ENCODE measurements at regions not wholly inside any gene's neighbourhood (a gene's known extent, or its start where the extent isn't known, plus 50 kb on each side); places are given as distances from the start of the nearest gene placed in this dataset.

DNA sequence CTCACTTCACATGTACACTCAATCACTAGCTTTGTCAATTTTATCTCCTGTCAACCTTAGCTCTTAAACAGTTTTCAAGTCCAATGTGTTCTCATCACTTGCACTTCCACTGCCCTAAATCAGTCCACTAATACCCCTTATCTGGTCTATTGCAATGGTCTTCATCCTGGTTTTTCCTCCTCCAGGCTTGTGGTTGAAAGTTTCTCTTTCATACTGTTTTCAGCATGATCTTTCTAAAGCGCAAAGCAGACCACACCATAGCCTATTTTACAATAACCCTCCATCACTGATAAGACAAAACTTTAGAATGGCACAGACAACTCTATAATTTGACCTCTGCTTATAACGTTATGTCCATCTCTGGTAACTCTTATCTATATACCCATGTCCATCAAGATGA is 62.0 kb upstream of the DDHD1 start:
- TF ChIP-seq, protein P1, sequence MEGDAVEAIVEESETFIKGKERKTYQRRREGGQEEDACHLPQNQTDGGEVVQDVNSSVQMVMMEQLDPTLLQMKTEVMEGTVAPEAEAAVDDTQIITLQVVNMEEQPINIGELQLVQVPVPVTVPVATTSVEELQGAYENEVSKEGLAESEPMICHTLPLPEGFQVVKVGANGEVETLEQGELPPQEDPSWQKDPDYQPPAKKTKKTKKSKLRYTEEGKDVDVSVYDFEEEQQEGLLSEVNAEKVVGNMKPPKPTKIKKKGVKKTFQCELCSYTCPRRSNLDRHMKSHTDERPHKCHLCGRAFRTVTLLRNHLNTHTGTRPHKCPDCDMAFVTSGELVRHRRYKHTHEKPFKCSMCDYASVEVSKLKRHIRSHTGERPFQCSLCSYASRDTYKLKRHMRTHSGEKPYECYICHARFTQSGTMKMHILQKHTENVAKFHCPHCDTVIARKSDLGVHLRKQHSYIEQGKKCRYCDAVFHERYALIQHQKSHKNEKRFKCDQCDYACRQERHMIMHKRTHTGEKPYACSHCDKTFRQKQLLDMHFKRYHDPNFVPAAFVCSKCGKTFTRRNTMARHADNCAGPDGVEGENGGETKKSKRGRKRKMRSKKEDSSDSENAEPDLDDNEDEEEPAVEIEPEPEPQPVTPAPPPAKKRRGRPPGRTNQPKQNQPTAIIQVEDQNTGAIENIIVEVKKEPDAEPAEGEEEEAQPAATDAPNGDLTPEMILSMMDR (conservative IDR thresholded peaks at IDR 0.05): no peak
- peaks cover 5% of the 10 kb centered on the region for H3K4me1 Mint-ChIP-seq

DNA sequence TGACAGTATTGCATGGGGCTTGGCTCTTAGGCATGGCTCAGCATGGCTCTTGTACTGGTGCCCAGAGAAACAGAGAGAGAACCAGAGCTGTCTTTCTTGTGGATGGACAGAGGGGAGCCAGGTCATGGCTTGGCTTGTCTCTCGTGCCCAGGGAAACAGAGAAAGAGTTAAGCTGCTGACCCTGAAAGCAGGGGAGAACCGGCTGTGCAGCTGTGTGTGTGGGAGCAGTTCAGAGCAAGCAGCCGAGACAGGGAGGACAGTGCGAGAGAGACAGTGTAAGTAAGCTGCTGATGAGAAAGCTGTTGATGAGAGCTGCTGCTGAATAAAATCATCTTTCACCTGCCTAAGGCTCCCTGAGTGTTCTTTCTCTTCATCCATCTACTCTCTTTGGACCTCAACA is 61.3 kb upstream of the DDHD1 start:
- H3K4me3 ChIP-seq (ENCODE audit: low read length): no peak overlapping the region
- TF ChIP-seq, protein P1 (conservative IDR thresholded peaks at IDR 0.05): no peak
- no peaks in the 10 kb centered on the region for H3K27me3 ChIP-seq (ENCODE audit: control insufficient read depth, insufficient read depth, low read length, poor library complexity, severe bottlenecking)
- H3K27ac ChIP-seq (ENCODE audit: low read depth, low read length): no peak overlapping the region
- no peaks in the 10 kb centered on the region for H3K4me1 ChIP-seq (ENCODE audit: control insufficient read depth, insufficient read depth, low read length)
- H3K27me3 Mint-ChIP-seq (ENCODE audit: insufficient read depth): no peaks in the 10 kb centered on the region
- no peaks in the 10 kb centered on the region for H3K36me3 ChIP-seq (ENCODE audit: control insufficient read depth, insufficient read depth, low read length)
- H3K4me3 Mint-ChIP-seq: no peak overlapping the region
- no peaks in the 10 kb centered on the region for H3K36me3 Mint-ChIP-seq (ENCODE audit: low read depth)
- peaks cover 10% of the 10 kb centered on the region for H3K9me3 Mint-ChIP-seq
- WGBS, 2 experiments (ENCODE audit: insufficient coverage in 1 of 2, insufficient read length in 1 of 2): 72 to 81% methylated on average over 4 of the region's 4 CpGs
- DNase-seq: no peak
- no peaks in the 10 kb centered on the region for H3K9me3 ChIP-seq (ENCODE audit: control insufficient read depth, low read length)
- peaks cover 5% of the 10 kb centered on the region for H3K4me1 Mint-ChIP-seq
- H3K27ac Mint-ChIP-seq: no peak overlapping the region
- no peak overlapping the region for H3K9ac ChIP-seq (ENCODE audit: extremely low read depth, low read length, poor library complexity, severe bottlenecking)

More for the DNA sequence above, 62.0 kb upstream of the DDHD1 start:
- Histone ChIP-seq H3K4me1 (ENCODE audit: control insufficient read depth, insufficient read depth, low read length) (no peaks in the 10 kb centered on the region), H3K4me3 (ENCODE audit: low read length) (no peak overlapping the region), H3K27ac (ENCODE audit: low read depth, low read length) (no peak overlapping the region), H3K27me3 (ENCODE audit: control insufficient read depth, insufficient read depth, low read length, poor library complexity, severe bottlenecking) (no peaks in the 10 kb centered on the region), H3K36me3 (ENCODE audit: control insufficient read depth, insufficient read depth, low read length) (no peaks in the 10 kb centered on the region), H3K9me3 (ENCODE audit: control insufficient read depth, low read length) (no peaks in the 10 kb centered on the region), H3K9ac (ENCODE audit: extremely low read depth, low read length, poor library complexity, severe bottlenecking) (no peak overlapping the region)
- WGBS, 2 experiments (ENCODE audit: insufficient coverage in 1 of 2, insufficient read length in 1 of 2): 93 to 100% methylated on average over 1 to 2 of the region's 2 CpGs
- H3K4me3 Mint-ChIP-seq: no peak overlapping the region
- H3K27ac Mint-ChIP-seq: no peak overlapping the region
- H3K27me3 Mint-ChIP-seq (ENCODE audit: insufficient read depth): no peaks in the 10 kb centered on the region
- DNase-seq: no peak
- peaks cover 10% of the 10 kb centered on the region for H3K9me3 Mint-ChIP-seq
- H3K36me3 Mint-ChIP-seq (ENCODE audit: low read depth): no peaks in the 10 kb centered on the region

DNA sequence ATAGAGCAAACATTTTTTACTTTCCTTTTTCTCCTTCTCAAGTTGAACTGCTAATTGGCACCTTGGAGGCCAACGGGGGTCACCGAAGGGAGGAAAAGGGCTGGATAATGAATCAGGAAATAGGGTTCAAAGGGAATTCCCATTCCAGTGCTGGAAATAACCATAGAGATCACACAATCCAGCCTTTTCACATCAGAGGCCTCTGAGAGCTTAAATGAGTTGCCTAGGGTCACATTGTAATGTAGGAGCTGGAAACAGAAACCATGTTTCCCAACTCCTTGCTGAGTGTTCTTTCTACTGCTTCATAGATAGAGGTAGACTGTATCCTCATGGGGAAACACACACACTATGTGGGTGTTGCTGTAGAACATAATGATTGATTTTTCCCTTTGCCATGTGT is 60.6 kb upstream of the DDHD1 start:
- no peak for DNase-seq
- Mint-ChIP-seq H3K4me3 (no peak overlapping the region), H3K9me3 (peaks cover 10% of the 10 kb centered on the region), H3K4me1 (peaks cover 5% of the 10 kb centered on the region), H3K27me3 (ENCODE audit: insufficient read depth) (no peaks in the 10 kb centered on the region), H3K36me3 (ENCODE audit: low read depth) (no peaks in the 10 kb centered on the region), H3K27ac (no peak overlapping the region)
- no peaks in the 10 kb centered on the region for H3K9me3 ChIP-seq (ENCODE audit: control insufficient read depth, low read length)
- H3K27ac ChIP-seq (ENCODE audit: low read depth, low read length): no peak overlapping the region
- TF ChIP-seq, protein P1 (conservative IDR thresholded peaks at IDR 0.05): no peak
- WGBS, 2 experiments (ENCODE audit: insufficient coverage in 1 of 2, insufficient read length in 1 of 2): 46% methylated on average over 2 of the region's 2 CpGs; no CpG with 5 or more reads in 1 of the 2 experiments
- no peaks in the 10 kb centered on the region for H3K4me1 ChIP-seq (ENCODE audit: control insufficient read depth, insufficient read depth, low read length)
- no peak overlapping the region for H3K4me3 ChIP-seq (ENCODE audit: low read length)
- H3K27me3 ChIP-seq (ENCODE audit: control insufficient read depth, insufficient read depth, low read length, poor library complexity, severe bottlenecking): no peaks in the 10 kb centered on the region
- H3K9ac ChIP-seq (ENCODE audit: extremely low read depth, low read length, poor library complexity, severe bottlenecking): no peak overlapping the region
- H3K36me3 ChIP-seq (ENCODE audit: control insufficient read depth, insufficient read depth, low read length): no peaks in the 10 kb centered on the region
